ENCODE measurements at regions not wholly inside any gene's neighbourhood (a gene's known extent, or its start where the extent isn't known, plus 50 kb on each side); places are given as distances from the start of the nearest gene placed in this dataset.

GRCh38 chr10:25661632-25662031 lies 272.4 kb upstream of the MYO3A start:
- H3K4me1 ChIP-seq (ENCODE audit: insufficient read depth, low read length) = no peaks in the 10 kb centered on the region
- no peak overlapping the region for H3K4me3 ChIP-seq (ENCODE audit: low read length)
- H3K36me3 ChIP-seq (ENCODE audit: insufficient read depth, low read length) = no peaks in the 10 kb centered on the region
- no peaks in the 10 kb centered on the region for H3K9me3 ChIP-seq (ENCODE audit: low read length)
- no peak overlapping the region for H2AFZ ChIP-seq (ENCODE audit: low read depth, low read length)
- H3K27me3 ChIP-seq (ENCODE audit: insufficient read depth, low read length) = no peaks in the 10 kb centered on the region

DNA sequence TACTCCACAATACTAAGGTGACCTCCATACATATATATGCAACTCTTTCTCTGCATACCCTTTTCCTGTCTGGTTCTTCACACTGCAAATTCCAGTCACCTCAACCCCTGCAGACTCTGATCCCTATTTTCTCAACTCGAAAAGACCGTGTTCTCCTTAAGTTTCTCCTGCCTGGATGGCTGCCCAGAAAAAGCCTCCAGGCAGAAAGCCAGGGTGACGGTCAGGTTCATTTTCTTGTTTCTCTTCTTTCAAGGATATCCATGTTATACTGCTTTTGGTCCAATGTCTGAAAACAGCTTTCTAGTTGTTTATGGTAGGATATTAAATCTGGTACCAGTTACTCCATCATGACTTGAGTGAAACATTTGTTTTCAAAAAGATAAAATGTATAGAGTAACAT lies 267.8 kb upstream of the MYO3A start:
- Histone ChIP-seq H3K4me3 (ENCODE audit: low read length) (no peak overlapping the region), H2AFZ (ENCODE audit: low read depth, low read length) (no peak overlapping the region), H3K9me3 (ENCODE audit: low read length) (no peaks in the 10 kb centered on the region), H3K4me1 (ENCODE audit: insufficient read depth, low read length) (no peaks in the 10 kb centered on the region), H3K27me3 (ENCODE audit: insufficient read depth, low read length) (no peaks in the 10 kb centered on the region), H3K36me3 (ENCODE audit: insufficient read depth, low read length) (no peaks in the 10 kb centered on the region)

DNA sequence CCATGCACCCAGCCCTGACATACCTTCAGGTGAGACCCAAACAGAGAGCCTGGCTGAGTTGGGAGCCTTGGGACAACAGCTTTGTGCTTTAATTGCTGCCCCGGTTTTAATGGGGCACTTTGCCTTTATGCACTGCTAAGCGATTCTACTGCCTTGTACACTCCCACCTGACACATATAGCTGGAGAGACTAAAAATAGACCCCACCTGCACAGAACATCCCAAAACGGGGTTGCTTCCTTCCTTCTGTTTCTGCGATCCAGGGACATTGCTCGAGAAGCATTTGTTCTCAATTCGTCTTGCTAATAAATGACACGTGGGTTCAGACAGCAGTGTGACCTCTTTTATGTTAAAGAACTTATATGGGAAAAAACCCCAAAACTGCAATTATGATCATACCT lies 258.8 kb upstream of the MYO3A start:
- no peaks in the 10 kb centered on the region for H3K27me3 ChIP-seq (ENCODE audit: insufficient read depth, low read length)
- no peaks in the 10 kb centered on the region for H3K9me3 ChIP-seq (ENCODE audit: low read length)
- H3K4me1 ChIP-seq (ENCODE audit: insufficient read depth, low read length) = no peaks in the 10 kb centered on the region
- H2AFZ ChIP-seq (ENCODE audit: low read depth, low read length) = no peak overlapping the region
- H3K4me3 ChIP-seq (ENCODE audit: low read length) = no peak overlapping the region
- H3K36me3 ChIP-seq (ENCODE audit: insufficient read depth, low read length) = no peaks in the 10 kb centered on the region

- no peaks in the 10 kb centered on the region for H3K4me1 ChIP-seq (ENCODE audit: insufficient read depth, low read length)
- H3K36me3 ChIP-seq (ENCODE audit: insufficient read depth, low read length) = no peaks in the 10 kb centered on the region
- H3K9me3 ChIP-seq (ENCODE audit: low read length) = no peaks in the 10 kb centered on the region
- H3K4me3 ChIP-seq (ENCODE audit: low read length) = no peak overlapping the region
- H3K27me3 ChIP-seq (ENCODE audit: insufficient read depth, low read length) = no peaks in the 10 kb centered on the region
- H2AFZ ChIP-seq (ENCODE audit: low read depth, low read length) = no peak overlapping the region
Measured at GRCh38 chr10:25675615-25676014, 258.4 kb upstream of the MYO3A start.

DNA sequence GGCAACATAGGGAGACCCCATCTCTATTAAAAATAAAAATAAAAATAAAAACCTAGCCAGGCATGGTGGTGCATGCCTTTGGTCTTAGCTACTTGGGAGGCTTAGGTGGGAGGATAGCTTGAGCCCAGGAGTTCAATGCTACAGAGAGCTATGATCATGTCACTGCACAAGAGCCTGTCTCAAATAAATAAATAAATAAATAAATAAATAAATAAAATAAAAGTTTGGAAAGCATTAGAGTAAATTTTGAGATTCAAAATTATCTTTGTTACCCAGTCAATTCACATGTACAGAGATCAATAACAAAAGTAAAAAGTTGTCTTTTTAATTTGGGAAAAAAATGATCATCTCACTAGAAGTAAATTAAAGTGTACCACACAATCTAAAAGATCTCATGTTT lies 255.8 kb upstream of the MYO3A start:
- H3K9me3 ChIP-seq (ENCODE audit: low read length) = no peaks in the 10 kb centered on the region
- no peaks in the 10 kb centered on the region for H3K27me3 ChIP-seq (ENCODE audit: insufficient read depth, low read length)
- no peaks in the 10 kb centered on the region for H3K36me3 ChIP-seq (ENCODE audit: insufficient read depth, low read length)
- no peak overlapping the region for H2AFZ ChIP-seq (ENCODE audit: low read depth, low read length)
- H3K4me3 ChIP-seq (ENCODE audit: low read length) = no peak overlapping the region
- peaks cover 11% of the 10 kb centered on the region for H3K4me1 ChIP-seq (ENCODE audit: insufficient read depth, low read length)

DNA sequence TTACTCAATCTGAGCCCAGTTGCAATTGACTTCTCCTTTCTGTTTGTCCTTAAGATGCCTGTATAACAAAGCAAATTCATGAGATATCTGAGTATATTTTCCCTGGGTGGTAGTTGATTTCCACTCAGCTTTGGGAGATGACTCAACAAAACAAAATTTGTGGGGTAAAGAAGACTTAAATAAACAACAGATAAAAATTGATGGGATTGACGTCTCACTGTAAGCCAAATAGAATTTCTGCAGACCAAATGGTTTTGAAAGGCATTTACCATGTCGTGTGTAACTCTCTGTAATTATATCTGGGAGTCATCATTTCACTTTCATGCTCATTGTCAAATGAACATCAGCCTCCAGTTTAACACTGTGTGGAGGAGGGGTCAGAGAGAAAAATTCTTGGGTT lies 255.4 kb upstream of the MYO3A start:
- H2AFZ ChIP-seq (ENCODE audit: low read depth, low read length) = no peak overlapping the region
- no peaks in the 10 kb centered on the region for H3K9me3 ChIP-seq (ENCODE audit: low read length)
- H3K27me3 ChIP-seq (ENCODE audit: insufficient read depth, low read length) = no peaks in the 10 kb centered on the region
- H3K36me3 ChIP-seq (ENCODE audit: insufficient read depth, low read length) = no peaks in the 10 kb centered on the region
- peaks cover 15% of the 10 kb centered on the region for H3K4me1 ChIP-seq (ENCODE audit: insufficient read depth, low read length)
- no peak overlapping the region for H3K4me3 ChIP-seq (ENCODE audit: low read length)

- Histone ChIP-seq H3K4me3 (ENCODE audit: low read length) (peak overlapping the region; percentile 5), H2AFZ (ENCODE audit: low read depth, low read length) (peak overlapping the region; percentile 30), H3K4me1 (ENCODE audit: insufficient read depth, low read length) (peaks cover 15% of the 10 kb centered on the region), H3K27me3 (ENCODE audit: insufficient read depth, low read length) (no peaks in the 10 kb centered on the region), H3K9me3 (ENCODE audit: low read length) (no peaks in the 10 kb centered on the region), H3K36me3 (ENCODE audit: insufficient read depth, low read length) (no peaks in the 10 kb centered on the region)
Measured at GRCh38 chr10:25682203-25682851, 251.7 kb upstream of the MYO3A start.

- Histone ChIP-seq H3K4me1 (ENCODE audit: insufficient read depth, low read length) (peaks cover 15% of the 10 kb centered on the region), H3K9me3 (ENCODE audit: low read length) (no peaks in the 10 kb centered on the region), H3K27me3 (ENCODE audit: insufficient read depth, low read length) (no peaks in the 10 kb centered on the region), H3K4me3 (ENCODE audit: low read length) (no peak overlapping the region), H2AFZ (ENCODE audit: low read depth, low read length) (no peak overlapping the region), H3K36me3 (ENCODE audit: insufficient read depth, low read length) (no peaks in the 10 kb centered on the region)
Measured at GRCh38 chr10:25683344-25683743, 250.7 kb upstream of the MYO3A start.

DNA sequence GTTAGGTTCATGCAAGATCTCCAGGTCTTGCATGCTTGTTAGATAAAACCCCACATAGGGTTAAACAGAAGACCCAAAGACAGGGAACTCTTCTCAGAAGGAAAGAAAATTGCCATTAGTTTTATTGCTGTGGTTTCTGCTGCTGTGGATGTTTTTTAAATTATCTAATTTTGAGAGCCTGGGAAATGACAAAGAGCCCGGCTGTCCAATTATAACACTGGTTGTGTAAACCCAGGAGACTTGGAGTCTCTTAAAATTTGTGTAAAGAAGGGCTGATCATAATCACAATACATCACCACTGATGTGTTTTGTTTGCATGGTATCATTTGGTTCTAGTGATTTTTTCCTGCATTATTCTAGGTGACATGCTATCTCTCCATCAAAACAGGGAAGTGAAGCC lies 246.5 kb upstream of the MYO3A start:
- Histone ChIP-seq H3K36me3 (ENCODE audit: insufficient read depth, low read length) (no peaks in the 10 kb centered on the region), H3K4me3 (ENCODE audit: low read length) (no peak overlapping the region), H3K4me1 (ENCODE audit: insufficient read depth, low read length) (peaks cover 10% of the 10 kb centered on the region), H3K9me3 (ENCODE audit: low read length) (no peaks in the 10 kb centered on the region), H3K27me3 (ENCODE audit: insufficient read depth, low read length) (no peaks in the 10 kb centered on the region), H2AFZ (ENCODE audit: low read depth, low read length) (no peak overlapping the region)

DNA sequence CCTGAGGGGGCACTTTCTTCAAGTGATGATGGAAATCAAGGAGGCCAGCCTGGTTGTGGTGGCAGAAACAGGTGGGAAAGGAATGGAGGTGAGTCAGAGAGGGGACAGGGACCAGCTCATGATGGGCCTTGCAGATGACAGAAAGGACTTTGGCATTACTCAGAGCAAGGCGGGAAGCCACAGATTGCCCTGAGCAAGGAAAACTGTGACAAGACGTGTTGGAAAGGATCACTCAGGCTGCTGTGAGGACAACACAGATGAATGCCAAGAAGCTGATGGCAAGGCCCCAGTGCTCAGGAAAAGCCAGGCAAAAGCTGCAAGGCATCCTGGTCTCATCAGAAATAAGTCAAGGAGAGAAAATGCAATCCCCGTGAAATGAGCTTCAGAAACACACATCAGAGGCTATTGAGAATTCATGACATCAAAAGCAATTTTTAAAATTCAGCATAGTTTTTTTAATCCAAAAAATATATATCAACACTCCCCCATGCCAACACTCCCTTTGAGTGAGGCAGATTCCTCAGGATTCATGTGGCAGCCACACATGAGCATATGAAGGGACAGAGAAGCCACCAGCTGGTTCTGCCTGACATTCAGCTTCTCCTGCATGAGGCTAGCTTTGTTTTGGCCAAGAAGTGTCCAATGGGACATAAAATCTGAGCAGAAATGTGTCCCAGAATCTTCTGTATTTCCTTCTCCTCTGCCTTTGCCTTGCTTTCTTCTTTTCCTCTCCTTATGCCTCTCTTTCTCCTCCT lies 244.5 kb upstream of the MYO3A start:
- Histone ChIP-seq H3K9me3 (ENCODE audit: low read length) (no peaks in the 10 kb centered on the region), H3K36me3 (ENCODE audit: insufficient read depth, low read length) (no peaks in the 10 kb centered on the region), H2AFZ (ENCODE audit: low read depth, low read length) (no peak overlapping the region), H3K27me3 (ENCODE audit: insufficient read depth, low read length) (no peaks in the 10 kb centered on the region), H3K4me1 (ENCODE audit: insufficient read depth, low read length) (no peaks in the 10 kb centered on the region), H3K4me3 (ENCODE audit: low read length) (no peak overlapping the region)

GRCh38 chr10:25692761-25693160 lies 241.3 kb upstream of the MYO3A start:
- H3K36me3 ChIP-seq (ENCODE audit: insufficient read depth, low read length) = no peaks in the 10 kb centered on the region
- no peaks in the 10 kb centered on the region for H3K27me3 ChIP-seq (ENCODE audit: insufficient read depth, low read length)
- no peak overlapping the region for H2AFZ ChIP-seq (ENCODE audit: low read depth, low read length)
- no peaks in the 10 kb centered on the region for H3K9me3 ChIP-seq (ENCODE audit: low read length)
- H3K4me3 ChIP-seq (ENCODE audit: low read length) = no peak overlapping the region
- H3K4me1 ChIP-seq (ENCODE audit: insufficient read depth, low read length) = no peaks in the 10 kb centered on the region

DNA sequence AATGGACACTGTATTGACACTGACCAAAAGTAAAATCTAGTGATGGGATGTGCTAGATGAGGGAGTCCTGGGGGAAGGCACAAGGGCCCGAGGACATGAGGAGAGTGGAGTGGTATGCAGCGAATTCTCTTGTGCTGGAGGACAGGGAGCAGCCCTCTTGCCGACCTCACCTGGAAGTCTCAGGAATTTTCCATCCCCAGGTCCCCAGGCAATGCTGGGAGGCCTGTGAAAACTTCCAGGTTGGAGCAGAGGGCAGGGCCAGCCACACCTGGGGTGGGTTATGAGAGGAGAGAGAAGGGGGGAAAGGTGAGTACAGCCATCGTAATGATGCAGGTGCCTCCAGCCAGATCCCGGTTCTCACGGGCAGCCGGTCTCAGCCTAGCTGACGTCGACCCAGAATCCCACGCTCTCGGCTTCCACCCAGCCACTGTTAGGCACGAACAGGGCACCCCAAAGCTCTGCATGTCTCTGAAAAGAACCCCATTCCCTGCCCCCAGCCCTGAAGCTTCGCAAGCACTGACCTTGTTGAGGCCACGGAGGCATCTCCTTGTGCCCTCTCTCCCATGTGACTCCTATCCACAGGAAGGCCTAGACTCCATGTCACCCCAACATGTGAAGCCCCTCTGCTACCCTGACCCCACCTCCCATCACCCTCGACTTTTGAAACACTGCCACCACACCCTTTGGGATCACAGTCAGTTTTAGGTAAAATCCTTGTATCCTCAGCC lies 239.7 kb upstream of the MYO3A start:
- no peak overlapping the region for H3K4me3 ChIP-seq (ENCODE audit: low read length)
- no peaks in the 10 kb centered on the region for H3K9me3 ChIP-seq (ENCODE audit: low read length)
- no peaks in the 10 kb centered on the region for H3K27me3 ChIP-seq (ENCODE audit: insufficient read depth, low read length)
- H3K36me3 ChIP-seq (ENCODE audit: insufficient read depth, low read length) = no peaks in the 10 kb centered on the region
- no peak overlapping the region for H2AFZ ChIP-seq (ENCODE audit: low read depth, low read length)
- H3K4me1 ChIP-seq (ENCODE audit: insufficient read depth, low read length) = no peaks in the 10 kb centered on the region

- Histone ChIP-seq H3K4me1 (ENCODE audit: insufficient read depth, low read length) (no peaks in the 10 kb centered on the region), H3K4me3 (ENCODE audit: low read length) (no peak overlapping the region), H2AFZ (ENCODE audit: low read depth, low read length) (no peak overlapping the region), H3K36me3 (ENCODE audit: insufficient read depth, low read length) (no peaks in the 10 kb centered on the region), H3K27me3 (ENCODE audit: insufficient read depth, low read length) (no peaks in the 10 kb centered on the region), H3K9me3 (ENCODE audit: low read length) (no peaks in the 10 kb centered on the region)
Measured at GRCh38 chr10:25694971-25695370, 239.1 kb upstream of the MYO3A start.
